Ureter (tissue), 1 donor: ENCODE measurements at regions not wholly inside any gene's neighbourhood (a gene's known extent, or its start where the extent isn't known, plus 50 kb on each side); places are given as distances from the start of the nearest gene placed in this dataset.
"Not testable (repeated sequence)": the region's sequence is repeated elsewhere in the genome, so short reads cannot be mapped to it uniquely, and the experiment has no call there.

ENCODE experiments used
- DNase-seq: peaks from one replicate; pipeline ENCODE4 v3.0.0-alpha.2; 2020; ENCODE audit warnings: low spot score
- donor health status: DM: yes; HTN: yes; CAD: no.

DNA sequence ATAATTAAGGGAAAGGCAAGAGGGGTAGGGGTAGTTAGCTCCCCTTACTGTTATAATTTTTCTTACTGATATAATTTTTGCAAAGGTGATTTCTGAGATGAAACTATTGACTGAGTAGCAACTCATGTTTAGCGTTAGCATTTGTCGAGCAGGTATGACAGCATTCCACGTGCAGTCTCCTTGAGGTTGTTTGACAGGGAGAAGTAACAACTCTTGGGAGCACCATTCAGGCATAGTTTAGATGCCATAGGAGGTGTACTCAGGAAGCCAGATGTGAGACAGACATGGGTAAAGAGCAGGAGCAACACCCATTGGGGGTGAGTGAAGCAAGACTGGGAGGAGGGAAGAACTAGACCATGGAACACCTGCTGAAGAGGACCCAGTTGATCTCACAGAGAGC is 96.6 kb upstream of the KLF6 start:
- no peak for DNase-seq

DNA sequence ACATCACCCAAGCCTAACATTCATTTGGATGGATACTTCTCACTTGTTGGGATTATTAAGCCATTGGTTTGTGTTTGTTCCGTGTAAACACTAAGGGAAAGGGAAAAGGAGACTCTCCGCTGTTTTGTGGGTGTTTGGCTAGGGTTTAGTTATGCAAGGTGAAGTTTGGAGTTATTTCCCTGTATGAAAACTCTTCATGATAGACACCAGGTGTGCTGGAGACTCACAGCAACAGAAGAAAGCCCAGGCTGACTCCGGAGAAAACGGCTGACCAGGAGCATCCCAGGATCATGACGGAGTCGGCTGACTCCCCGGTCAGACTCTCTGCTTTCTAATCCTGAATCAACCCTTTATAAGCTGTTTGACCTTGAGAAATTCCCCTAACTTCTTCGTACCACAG is 94.1 kb upstream of the KLF6 start:
- DNase-seq: no peak

DNA sequence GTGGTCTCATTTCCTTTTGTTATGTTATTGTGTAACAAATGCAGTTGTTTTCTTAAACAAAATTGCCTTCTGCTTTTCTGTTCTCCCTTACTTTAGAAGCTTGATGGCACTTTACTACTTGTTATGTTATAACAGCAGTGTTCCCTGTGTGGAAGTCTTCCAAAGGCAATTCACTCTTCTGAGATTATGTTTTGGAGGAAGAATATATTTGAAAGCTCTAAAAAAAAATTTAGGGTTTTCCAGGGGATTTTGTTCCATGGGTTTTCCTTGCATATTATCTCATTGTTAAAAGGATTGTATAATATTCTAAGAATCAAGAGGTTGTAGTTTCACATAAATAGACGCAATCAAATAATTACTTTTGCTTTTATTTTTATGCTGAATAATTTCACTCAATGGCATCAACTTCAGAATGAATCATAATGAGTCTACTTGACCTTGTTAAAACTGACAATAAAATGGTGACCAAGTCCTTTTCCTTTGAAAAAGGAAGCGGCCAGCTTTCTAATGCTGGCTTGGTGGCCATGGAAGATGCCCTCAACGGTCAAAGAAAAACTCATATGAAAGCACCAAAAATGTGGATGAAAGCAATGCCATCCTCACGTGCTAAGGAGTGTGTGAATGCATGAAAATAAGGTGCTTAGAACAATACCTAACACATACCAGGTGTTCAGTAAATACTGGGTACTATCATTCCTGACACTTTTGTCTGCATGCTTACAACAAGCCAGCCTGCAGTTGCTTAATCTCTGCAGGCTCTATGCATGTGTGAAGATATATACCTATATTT is 92.4 kb upstream of the KLF6 start:
- no peak for DNase-seq

DNA sequence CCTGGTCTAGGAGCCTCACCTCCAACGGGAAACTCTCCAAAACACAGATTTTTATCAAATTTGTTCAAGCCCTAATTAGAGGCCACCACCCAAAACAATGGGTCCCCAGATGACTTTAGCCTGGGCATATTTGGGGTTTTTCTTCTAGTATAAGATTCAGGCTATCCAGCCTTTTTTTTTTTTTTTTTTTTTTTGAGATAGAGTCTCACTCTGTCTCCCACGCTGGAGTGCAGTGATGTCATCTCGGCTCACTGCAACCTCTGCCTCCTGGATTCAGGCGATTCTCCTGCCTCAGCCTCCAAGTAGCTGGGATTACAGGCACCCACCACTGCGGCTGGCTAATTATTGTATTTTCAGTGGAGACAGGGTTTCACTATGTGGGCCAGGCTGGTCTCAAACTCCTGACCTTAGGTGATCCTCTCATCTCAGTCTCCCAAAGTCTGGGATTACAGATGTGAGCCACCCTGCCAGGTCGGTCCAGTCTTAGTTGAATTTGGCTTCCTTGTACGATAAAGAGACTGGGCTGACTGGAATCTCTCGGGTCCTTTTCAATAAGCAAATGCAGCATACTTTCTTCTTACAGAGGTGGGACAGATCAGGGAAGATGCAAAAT is 91.4 kb upstream of the KLF6 start:
- DNase-seq: no peak

DNA sequence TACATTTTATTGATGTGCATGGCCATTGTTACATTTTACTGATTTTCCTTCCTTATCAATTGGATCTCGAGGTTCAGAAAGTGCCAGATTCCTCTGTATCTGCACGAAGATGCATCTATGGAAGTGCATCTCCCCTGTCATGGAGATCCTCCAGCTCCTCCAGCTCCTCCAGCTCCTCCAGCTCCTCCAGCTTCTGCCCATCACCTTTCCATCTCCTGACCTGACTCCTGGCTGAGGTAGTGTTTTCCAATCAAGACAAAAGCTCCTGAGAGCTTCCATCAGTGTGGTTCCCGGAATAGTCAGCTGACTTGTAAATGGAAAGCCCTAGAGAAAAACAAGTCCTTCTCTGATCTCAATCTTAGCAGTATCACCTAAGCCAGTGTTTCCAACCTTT is 90.8 kb upstream of the KLF6 start:
- no peak for DNase-seq

DNA sequence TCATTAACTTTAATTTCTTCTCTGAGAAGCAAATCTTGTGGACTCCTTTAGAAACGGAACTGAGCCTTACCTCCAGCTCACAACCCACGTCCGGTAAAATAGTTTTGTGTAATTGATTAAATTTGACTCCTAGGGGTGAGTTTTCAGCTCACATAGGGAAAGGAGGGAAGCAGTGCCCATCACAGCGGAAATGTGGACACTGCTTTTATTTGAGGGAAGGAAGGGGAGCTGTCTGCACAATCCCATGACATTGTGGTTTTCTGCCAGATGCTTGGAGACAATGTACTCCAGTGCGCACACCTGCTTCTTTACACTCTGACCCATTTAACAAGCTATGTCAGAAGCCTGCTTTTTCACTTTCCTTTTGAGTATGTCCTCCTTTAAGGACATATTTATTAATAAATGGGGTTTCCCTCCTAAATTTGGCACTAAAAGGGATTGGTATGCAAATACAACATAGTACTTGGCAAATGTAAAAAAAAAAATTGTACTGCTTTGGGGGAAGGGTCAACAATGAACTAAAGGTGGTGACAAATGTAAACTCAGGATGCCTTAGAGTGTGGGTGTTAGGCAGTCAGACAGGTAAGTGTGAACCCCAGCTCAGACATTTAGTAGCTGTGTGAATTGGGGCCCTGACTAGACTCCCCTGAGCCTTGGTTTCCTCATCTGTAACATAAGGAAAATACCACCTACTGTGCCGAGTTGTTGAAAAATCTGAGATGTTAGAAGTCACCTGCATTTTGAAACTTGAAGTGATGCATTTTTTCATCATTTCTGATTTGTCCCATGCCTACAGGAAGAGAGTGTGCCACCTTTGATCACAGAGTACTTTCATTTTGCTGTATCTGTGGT is 90.2 kb upstream of the KLF6 start:
- DNase-seq: no peak

DNA sequence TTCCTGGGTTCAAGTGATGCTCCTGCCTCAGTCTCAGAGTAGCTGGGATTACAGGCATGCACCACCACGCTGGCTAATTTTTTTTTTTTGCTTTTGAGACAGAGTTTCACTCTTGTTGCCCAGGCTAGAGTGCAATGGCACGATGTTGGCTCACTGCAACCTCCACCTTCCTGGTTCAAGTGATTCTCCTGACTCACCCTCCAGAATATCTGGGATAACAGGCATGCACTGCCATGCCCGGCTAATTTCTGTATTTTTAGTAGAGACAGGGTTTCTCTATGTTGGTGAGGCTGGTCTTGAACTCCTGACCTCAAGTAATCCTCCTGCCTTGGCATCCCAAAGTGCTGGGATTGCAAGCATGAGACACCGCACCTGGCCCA is 89.6 kb upstream of the KLF6 start:
- not testable (repeated sequence) for DNase-seq

DNA sequence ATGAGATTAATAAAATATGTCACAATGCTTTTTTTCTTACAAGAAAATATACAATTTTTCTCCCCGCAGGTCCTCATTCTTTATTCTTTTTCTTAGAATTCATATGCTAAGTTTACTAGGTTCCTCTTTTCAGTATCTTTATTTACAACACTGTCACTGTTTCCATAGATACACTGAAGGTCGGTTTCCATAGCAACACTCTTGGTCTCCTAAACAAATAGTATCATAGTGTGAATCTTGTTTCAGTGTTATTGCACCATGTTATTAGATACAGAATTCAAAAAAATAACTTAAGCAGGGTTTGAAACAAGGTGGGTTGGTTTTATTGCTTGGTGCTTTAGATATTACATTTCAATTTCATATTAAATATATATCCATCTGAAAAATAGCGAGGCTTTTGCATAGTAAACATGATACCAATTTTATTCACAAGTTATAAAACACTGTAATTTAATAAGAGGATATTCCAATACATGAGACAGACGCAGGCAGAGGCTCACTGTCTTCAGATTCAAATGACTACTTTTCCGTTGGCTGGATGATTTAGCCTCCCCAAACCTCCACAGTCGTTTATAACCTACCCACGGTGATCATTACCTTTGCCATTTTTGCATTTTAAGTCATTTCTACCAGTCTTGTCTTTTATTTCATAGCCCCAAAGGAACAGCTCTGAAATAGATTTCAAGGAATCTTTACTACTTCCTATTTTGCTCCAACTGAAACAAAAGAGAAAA is 88.9 kb upstream of the KLF6 start:
- no peak for DNase-seq

DNA sequence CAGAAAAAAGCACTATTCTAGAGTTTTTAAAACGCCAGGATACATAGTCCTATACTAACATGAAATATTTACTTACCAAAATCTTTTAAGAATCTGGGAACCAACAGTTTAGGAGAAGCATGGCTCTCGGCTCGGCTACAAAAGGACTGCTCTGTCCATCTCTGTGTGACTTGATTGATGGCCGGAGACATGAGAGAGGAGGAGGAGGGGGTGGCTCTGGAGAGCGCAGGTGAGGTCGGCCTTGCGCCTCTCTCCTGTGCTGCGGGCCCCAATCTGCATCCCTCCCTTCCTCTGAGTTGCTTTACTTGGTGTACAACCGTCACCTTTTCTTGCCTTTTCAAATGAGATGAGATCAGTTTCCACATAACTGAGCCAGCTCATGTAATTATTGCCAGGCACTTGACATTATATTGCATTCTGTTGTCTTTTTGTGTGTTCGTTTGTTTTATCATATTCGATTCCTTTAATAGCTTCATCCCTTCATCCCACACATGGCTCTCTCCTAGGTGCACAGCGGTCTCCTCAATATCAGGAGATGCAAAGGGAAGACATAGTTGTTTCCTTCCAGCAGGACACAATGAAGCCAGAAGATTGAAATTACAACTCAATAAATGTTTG is 87.8 kb upstream of the KLF6 start:
- no peak for DNase-seq

DNA sequence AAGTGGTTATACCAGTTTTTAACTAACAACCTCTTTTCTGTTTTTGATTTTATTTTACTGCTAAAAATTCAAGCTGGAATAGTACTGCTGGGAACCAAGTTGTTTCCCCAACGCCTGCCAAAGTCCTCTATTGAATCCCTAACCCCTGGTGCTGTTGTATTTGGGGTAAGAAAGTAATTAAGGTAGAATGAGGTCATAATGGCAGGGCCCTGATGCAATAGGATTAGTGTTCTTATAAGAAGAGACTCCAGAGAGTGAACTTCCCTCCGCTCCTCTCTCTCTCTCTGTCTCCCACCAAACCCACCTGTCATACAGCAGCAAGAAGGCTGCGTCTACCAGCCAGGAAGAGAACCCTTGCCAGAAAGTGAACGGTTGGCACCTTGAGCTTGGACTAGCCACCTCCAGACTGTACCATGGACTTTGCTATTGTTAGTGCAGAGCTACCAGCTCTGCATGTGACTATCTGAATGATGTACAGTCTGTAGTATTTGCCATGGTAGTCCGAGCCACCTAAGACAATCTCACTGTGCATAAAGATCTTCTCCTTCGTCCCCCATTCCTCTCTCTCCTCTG is 86.5 kb upstream of the KLF6 start:
- DNase-seq: no peak

DNA sequence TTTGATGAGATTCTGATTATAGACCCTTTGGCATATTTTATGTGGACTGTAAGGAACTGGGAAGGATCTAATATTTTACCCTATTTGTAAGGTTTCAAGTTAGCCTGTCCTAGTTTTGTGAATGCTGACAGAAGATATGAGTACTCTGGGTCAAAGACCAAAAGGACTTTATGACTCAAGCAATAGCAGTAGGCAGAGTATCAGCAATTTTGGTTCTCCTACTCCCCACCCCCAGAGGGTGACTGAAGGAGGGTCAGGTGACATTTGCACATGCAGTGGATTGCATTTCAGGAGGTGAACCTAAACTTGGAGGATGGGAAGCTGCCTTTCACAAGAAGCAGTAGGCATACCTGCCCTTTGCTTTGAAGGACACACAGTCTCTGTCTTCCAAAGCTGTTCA is 84.0 kb upstream of the KLF6 start:
- DNase-seq: no peak

DNA sequence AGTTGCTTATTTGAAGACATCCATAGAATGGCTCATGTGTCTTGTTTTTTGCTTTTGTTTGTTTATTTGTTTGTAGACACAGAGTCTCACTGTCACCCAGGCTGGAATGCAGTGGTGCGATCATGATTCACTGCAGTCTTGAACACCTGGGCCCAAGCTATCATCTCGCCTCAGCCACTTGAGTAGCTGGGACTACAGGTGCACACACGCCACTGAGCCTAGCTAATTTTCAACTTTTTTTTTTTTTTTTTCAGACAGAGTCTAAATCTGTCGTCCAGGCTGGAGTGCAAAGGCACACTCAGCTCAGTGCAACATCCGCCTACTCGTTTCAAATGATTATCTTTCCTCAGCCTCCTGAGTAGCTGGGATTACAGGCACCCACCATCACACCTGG is 83.3 kb upstream of the KLF6 start:
- DNase-seq: no peak

DNA sequence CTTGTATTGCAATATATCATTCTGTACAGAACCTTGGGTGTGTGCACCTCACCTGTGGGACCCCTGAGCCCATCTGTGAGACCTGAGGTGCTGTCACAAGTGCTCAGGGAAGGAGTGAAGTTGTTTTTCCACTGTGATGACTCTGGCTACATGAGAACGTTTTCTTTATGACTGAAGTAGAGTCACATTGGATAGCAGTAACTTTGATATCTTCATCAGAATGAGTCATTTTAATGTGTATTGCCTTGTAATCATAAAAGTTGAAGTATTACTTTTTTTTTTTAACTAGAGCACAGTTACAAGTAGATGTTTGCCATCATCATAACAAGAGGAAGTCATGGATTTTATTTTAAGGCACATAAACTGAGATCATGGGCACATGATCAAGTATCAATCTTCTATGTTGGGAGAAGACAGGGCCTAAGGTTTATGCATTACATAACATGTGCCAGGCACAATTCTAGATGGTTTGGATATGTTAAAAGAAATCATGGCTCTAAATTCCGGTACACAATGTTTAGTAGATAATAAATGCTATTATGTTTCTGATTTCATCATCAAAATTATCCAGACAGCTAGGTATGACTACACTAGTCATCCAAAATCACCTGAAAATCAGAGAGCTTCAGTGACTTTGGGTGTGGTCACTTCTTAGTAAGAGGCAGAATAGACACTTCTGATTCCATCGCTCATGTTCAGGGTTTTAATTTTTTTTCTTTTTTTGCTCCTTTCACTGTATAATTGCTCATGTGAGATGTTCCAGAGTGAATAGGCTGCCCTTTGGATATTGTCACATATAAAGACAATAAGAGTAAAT is 82.7 kb upstream of the KLF6 start:
- no peak for DNase-seq

DNA sequence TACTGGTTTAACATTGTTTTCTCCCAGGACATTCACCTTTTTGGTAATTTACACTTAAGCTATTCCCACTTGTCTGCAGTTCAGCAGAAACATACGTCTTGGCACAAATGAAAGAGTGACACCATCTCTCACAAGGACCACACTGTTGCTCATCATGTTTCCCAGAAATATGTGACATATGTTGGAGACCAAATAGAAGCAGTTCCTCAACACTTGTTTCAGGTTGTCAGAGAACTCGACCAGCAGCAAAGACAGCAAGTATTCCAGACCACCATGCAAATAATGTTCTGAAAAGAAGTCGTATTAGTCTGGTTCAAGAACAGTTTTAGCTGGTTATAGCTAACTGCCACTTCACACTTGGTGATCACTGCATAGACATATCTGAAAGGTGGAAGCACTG is 81.3 kb upstream of the KLF6 start:
- no peak for DNase-seq

DNA sequence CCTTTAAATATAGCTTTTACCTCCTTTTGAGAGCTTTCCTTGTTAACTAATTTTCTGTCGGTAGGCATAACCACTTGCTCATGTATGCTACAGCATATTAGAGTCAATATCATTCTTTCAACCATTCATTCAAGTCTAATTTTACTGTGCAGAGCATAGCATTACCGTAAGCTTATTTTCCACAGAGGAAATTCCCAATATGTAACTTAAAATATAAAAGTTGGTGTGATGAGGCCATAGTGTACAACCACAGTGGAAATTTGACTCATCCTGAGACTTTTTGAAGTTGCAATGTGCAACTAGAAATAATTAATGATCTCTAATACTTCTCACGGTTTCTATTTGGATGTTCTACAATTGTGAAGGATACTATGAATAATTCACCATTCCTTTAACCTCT is 80.6 kb upstream of the KLF6 start:
- no peak for DNase-seq

DNA sequence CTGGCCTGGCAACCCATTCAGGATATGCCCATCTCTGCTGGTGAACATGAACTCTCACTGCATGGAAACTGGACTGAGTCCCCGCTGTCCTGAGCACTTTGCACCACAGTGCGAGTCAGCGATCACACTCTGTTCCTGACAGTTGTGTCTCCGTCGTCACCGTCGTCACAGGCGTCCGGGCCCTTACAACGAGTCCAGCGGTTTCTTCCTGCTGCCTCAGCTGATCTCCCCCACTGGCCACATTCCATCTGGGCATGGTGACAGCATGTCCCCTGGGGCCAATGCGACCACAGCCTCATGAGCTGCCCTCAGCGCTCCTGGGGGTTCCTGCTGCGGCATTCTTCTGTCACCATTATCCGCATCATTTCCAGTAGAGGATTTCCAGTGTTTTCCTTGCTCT is 76.8 kb upstream of the KLF6 start:
- no peak for DNase-seq

DNA sequence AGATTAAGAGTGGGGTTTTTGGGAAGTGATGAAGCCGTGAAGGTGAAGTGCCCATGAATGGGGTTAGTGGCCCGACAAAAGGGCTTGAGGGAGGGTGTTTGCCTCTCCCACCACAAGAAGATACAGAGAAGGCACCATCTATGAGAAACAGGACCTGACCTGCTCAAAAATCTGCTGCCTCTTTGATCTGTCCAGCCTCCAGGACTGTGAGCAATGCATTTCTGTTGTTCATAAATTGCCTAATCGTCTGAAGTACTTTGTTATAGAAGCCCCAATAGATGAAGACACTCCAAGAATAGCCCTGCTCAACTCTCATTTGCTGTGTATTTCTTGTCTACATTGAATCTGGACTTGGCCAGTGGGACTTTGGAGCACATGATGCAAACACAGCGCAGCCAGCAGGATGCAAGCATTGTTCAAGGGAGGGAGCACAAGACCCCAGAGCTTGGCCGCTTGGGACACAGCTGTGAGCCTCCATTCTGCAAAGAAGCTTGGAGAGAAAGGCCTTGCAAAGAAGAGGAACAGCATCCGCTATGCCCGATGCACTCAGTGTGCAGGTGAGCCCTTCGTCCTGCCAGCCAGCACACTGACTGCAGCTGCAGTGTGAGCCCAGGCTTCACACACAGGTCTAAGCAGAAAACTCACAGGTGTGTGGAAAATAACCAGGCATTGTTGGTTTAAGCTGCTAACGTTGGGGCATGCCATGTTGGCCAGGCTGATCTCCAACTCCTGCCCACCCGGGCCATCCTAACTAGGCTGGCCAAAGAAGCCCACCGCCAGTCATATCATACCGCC is 73.2 kb upstream of the KLF6 start:
- DNase-seq: no peak

DNA sequence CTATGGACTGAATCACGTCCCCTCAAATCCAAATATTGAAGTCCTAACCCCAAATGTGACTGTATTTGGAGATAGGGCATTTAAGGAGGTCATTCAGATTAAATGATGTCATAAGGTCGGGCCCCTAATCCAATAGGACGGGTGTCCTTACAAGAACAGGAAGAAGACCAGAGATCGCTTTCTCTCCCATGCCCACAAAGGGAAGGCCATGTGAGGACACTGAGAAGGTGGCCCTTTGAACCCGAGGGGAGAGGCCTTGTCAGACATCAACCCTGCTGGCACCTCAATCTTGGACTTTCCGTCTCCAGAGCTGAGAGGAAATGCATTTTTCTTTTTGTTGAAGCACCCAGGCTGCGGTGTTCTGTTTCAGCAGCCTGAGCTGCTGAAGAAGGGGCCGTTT is 72.3 kb upstream of the KLF6 start:
- no peak for DNase-seq

DNA sequence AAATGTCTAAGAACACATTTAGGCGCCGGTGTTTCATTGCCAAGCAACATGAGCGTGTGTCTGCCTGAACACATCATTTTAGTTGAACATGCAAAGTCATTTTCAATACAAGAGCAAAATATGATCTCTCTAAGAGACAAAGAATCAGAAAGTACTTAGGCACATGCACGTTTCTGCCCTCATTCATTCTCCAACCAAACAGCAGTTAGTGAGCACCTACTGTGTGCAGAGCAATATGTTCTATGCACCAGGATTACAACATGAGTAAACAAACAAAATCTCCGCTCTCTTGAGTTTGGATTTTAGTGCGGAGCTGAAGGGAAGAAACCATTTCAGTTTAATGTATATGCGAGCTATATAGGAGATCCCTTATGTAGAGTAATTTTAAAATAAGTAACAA is 71.6 kb upstream of the KLF6 start:
- no peak for DNase-seq
